BE2C (cell line): ENCODE measurements at regions not wholly inside any gene's neighbourhood (a gene's known extent, or its start where the extent isn't known, plus 50 kb on each side); places are given as distances from the start of the nearest gene placed in this dataset.

Experiments used
- DNase-seq: peaks from one replicate; pipeline ENCODE4 v3.0.0-alpha.2; 2020
- H3K27me3 ChIP-seq: fragments of 250-450 bp; sonication (Bioruptor Pico); 2 replicates; pipeline ENCODE4 v1.5.1; 2020; ENCODE audit warnings: mild to moderate bottlenecking
- H3K36me3 ChIP-seq: fragments of 250-450 bp; sonication (Bioruptor Pico); 2 replicates; pipeline ENCODE4 v1.5.1; 2020; ENCODE audit warnings: mild to moderate bottlenecking
- H3K4me1 ChIP-seq: fragments of 250-450 bp; sonication (Bioruptor Pico); 2 replicates; pipeline ENCODE4 v1.5.1; 2020
- H3K4me3 ChIP-seq: 2 replicates; pipeline ENCODE4 v1.5.1; 2011; ENCODE audit warnings: low read depth, low read length
- H3K9me3 ChIP-seq: fragments of 250-450 bp; sonication (Bioruptor Pico); 2 replicates; pipeline ENCODE4 v1.5.1; 2020
- TF ChIP-seq, protein P1 (sequence below): IDR thresholded peaks from 2 replicates; pipeline ENCODE4 v1.5.1; 2012; ENCODE audit warnings: mild to moderate bottlenecking, low read depth, low read length

DNA sequence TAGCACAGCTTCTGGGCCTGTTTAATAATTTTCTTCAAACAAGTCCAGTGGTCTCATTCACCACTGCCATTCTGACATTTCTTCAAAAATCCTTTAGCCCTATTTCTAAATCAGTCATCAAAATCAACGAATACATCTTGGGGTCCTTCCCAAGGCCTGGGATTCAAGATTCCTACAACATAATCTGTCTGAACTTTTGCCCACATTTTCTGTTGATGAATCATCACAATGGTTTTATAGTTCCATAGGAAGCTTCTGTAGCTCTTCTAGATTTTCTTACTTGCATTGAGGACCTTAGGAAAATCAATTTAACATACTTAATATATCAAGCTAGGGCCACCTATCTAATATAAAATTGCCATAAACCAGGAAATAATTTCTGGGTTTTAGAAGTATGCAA is 811.8 kb upstream of the ACVR2A start:
- Histone ChIP-seq H3K4me3 (no peak overlapping the region), H3K27me3 (no peaks in the 10 kb centered on the region), H3K4me1 (no peaks in the 10 kb centered on the region), H3K36me3 (no peaks in the 10 kb centered on the region), H3K9me3 (no peaks in the 10 kb centered on the region)
- TF ChIP-seq, protein P1, sequence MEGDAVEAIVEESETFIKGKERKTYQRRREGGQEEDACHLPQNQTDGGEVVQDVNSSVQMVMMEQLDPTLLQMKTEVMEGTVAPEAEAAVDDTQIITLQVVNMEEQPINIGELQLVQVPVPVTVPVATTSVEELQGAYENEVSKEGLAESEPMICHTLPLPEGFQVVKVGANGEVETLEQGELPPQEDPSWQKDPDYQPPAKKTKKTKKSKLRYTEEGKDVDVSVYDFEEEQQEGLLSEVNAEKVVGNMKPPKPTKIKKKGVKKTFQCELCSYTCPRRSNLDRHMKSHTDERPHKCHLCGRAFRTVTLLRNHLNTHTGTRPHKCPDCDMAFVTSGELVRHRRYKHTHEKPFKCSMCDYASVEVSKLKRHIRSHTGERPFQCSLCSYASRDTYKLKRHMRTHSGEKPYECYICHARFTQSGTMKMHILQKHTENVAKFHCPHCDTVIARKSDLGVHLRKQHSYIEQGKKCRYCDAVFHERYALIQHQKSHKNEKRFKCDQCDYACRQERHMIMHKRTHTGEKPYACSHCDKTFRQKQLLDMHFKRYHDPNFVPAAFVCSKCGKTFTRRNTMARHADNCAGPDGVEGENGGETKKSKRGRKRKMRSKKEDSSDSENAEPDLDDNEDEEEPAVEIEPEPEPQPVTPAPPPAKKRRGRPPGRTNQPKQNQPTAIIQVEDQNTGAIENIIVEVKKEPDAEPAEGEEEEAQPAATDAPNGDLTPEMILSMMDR, result no peak
- no peak for DNase-seq

DNA sequence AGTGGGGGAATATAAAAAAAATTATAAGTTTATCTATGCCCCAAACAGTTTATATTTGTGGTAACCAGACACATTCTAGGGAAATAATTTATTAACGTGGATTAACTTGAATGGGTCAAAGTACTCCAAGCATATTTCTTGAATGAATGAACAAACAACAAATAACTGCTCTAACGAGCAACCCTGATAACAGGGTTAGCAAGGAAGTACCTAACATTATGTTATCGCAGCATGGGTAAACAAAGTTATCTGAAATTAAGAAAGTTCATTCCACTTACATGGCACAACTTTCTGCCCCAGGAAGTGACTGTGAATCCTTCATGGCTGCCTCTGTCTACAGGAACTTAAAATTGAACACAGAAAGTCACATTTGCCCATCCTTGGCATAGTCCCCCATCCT is 812.9 kb upstream of the ACVR2A start:
- no peaks in the 10 kb centered on the region for H3K4me1 ChIP-seq
- H3K9me3 ChIP-seq, result no peaks in the 10 kb centered on the region
- TF ChIP-seq, protein P1, result no peak
- H3K36me3 ChIP-seq, result no peaks in the 10 kb centered on the region
- H3K27me3 ChIP-seq, result no peaks in the 10 kb centered on the region
- H3K4me3 ChIP-seq, result no peak overlapping the region
- DNase-seq, result no peak

DNA sequence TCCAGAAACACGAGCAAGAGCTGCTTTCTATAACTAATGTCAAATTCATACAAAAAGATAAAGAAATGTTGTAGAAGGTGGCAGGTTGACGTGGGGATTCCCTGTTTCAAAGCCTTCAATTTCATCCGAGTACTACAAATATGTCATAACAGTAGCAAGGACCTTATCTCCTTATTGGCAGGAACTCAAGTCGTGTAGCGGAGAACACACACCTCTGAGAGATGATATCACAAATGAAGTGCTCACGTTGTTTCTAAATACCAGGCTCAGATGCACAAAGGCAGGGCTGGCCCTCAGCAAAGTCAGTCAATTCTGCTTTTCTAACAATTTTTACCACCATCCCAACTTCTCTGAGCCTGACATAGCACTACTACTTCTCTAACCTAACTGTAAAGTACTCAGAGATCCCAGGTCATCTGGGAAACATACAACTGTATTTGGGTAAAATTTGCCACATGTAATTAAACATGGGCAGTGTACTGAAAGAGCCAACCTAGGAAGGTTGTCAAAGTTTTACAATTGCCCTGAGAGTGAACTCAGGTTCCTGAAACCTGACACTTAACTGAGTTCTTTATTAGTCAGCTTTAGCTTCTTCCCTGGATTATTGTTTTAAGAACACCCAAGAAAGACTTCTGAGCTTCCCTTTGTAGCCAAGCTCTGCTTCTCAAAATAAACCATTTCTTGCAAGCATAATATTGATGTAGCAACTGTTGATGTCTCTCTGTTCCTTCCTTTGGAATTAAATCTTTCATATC is 813.7 kb upstream of the ACVR2A start:
- no peak for DNase-seq
- TF ChIP-seq, protein P1, result no peak
- Histone ChIP-seq H3K27me3 (no peaks in the 10 kb centered on the region), H3K4me1 (no peaks in the 10 kb centered on the region), H3K4me3 (no peak overlapping the region), H3K9me3 (no peaks in the 10 kb centered on the region), H3K36me3 (no peaks in the 10 kb centered on the region)

DNA sequence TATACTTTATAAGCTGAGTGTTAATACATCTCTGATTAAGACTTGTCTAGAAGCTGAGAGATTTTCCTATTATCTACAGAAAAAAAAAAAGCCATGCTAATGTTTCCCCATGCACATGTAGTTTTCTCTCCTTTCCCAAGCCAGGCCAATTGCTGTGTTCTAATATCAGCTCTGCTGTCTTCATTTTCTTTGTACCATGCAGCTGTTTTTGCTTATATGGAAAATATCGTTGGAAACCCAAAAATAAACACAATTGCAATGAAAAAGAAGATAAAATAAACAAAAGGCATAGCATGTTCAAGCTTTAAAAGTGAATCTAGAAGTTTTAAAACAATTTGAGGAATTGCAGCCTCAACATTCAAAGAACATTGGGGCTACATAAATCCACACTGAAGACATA is 817.4 kb upstream of the ACVR2A start:
- Histone ChIP-seq H3K9me3 (no peaks in the 10 kb centered on the region), H3K27me3 (no peaks in the 10 kb centered on the region), H3K36me3 (no peaks in the 10 kb centered on the region), H3K4me1 (no peaks in the 10 kb centered on the region), H3K4me3 (no peak overlapping the region)
- TF ChIP-seq, protein P1, result no peak
- no peak for DNase-seq

DNA sequence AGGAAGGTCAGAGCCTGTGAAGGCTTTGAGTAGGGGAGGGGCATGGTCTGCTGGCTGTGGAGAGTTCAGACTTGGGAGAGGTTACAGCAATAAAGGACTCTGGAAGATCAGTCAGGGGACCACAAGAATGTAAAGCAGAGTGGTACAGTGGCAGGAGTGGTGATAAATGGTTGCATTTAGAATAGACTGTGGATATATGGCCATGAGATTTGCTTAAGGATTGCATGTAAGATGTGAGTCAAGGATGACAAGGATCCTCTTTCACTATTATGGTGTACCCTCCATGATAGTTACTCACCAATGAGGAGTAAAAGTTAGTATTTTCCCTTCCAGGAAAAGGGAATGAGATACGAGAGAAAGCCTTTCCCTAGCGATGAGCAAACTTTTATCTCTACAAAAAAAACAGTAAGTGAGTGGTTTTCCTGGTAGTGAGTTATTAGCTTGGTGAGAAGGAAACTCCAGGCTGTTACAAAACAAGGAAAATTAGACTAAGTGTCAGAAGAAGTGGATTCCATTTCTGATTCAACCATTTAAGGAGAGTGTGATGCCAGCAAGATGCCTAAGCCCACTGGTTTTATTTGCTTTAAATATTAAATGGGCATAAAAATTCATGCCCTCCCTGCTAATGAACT is 818.0 kb upstream of the ACVR2A start:
- Histone ChIP-seq H3K4me3 (no peak overlapping the region), H3K36me3 (no peaks in the 10 kb centered on the region)
- DNase-seq, result no peak

More for the DNA sequence above, 818.0 kb upstream of the ACVR2A start:
- H3K27me3 ChIP-seq, result no peaks in the 10 kb centered on the region
- H3K9me3 ChIP-seq, result no peaks in the 10 kb centered on the region
- TF ChIP-seq, protein P1, result no peak
- no peaks in the 10 kb centered on the region for H3K4me1 ChIP-seq
